GM21390 (cell line): ENCODE measurements at regions not wholly inside any gene's neighbourhood (a gene's known extent, or its start where the extent isn't known, plus 50 kb on each side); places are given as distances from the start of the nearest gene placed in this dataset.
"Not testable (repeated sequence)": the region's sequence is repeated elsewhere in the genome, so short reads cannot be mapped to it uniquely, and the experiment has no call there.

Experiments
- ATAC-seq: cut with Tn5 transposase; IDR thresholded peaks from one replicate; pipeline ENCODE4 v1.9.1; 2021; ENCODE audit not compliant: unreplicated experiment

- ATAC-seq = no peak
Measured at GRCh38 chrX:39487969-39488330, 609.8 kb downstream of the BCOR start.

- ATAC-seq = peak; percentile 62
Measured at GRCh38 chrX:39491548-39492297, 606.0 kb downstream of the BCOR start.

GRCh38 chrX:39492497-39493162, 605.1 kb downstream of the BCOR start:
- no peak for ATAC-seq

GRCh38 chrX:39493168-39493567, 604.6 kb downstream of the BCOR start:
- no peak for ATAC-seq

GRCh38 chrX:39497117-39497516, 600.6 kb downstream of the BCOR start:
- ATAC-seq = not testable (repeated sequence)

GRCh38 chrX:39497702-39498265, 600.0 kb downstream of the BCOR start:
- no peak for ATAC-seq

GRCh38 chrX:39499996-39500395, 597.8 kb downstream of the BCOR start:
- no peak for ATAC-seq

GRCh38 chrX:39501822-39502221, 595.9 kb downstream of the BCOR start:
- no peak for ATAC-seq

- no peak for ATAC-seq
Measured at GRCh38 chrX:39502486-39502885, 595.3 kb downstream of the BCOR start.

- no peak for ATAC-seq
Measured at GRCh38 chrX:39504227-39504626, 593.5 kb downstream of the BCOR start.

- no peak for ATAC-seq
Measured at GRCh38 chrX:39504850-39505259, 592.9 kb downstream of the BCOR start.

GRCh38 chrX:39506131-39506530, 591.6 kb downstream of the BCOR start:
- no peak for ATAC-seq

- no peak for ATAC-seq
Measured at GRCh38 chrX:39507034-39507433, 590.7 kb downstream of the BCOR start.

GRCh38 chrX:39507617-39508299, 590.0 kb downstream of the BCOR start:
- ATAC-seq = no peak

GRCh38 chrX:39508300-39508692, 589.5 kb downstream of the BCOR start:
- no peak for ATAC-seq

GRCh38 chrX:39509157-39509556, 588.6 kb downstream of the BCOR start:
- ATAC-seq = no peak

GRCh38 chrX:39513836-39514235, 583.9 kb downstream of the BCOR start:
- no peak for ATAC-seq

GRCh38 chrX:39514801-39515200, 583.0 kb downstream of the BCOR start:
- no peak for ATAC-seq

GRCh38 chrX:39516427-39516841, 581.3 kb downstream of the BCOR start:
- ATAC-seq = no peak

GRCh38 chrX:39518476-39519029, 579.2 kb downstream of the BCOR start:
- no peak for ATAC-seq

GRCh38 chrX:39519030-39519488, 578.7 kb downstream of the BCOR start:
- ATAC-seq = no peak
